GM19438 (cell line): ENCODE measurements at regions not wholly inside any gene's neighbourhood (a gene's known extent, or its start where the extent isn't known, plus 50 kb on each side); places are given as distances from the start of the nearest gene placed in this dataset.
"Not testable (repeated sequence)": the region's sequence is repeated elsewhere in the genome, so short reads cannot be mapped to it uniquely, and the experiment has no call there.

Source experiments
- ATAC-seq: cut with Tn5 transposase; IDR thresholded peaks from one replicate; pipeline ENCODE4 v1.9.1; 2021; ENCODE audit warnings: low read depth; ENCODE audit not compliant: unreplicated experiment

DNA sequence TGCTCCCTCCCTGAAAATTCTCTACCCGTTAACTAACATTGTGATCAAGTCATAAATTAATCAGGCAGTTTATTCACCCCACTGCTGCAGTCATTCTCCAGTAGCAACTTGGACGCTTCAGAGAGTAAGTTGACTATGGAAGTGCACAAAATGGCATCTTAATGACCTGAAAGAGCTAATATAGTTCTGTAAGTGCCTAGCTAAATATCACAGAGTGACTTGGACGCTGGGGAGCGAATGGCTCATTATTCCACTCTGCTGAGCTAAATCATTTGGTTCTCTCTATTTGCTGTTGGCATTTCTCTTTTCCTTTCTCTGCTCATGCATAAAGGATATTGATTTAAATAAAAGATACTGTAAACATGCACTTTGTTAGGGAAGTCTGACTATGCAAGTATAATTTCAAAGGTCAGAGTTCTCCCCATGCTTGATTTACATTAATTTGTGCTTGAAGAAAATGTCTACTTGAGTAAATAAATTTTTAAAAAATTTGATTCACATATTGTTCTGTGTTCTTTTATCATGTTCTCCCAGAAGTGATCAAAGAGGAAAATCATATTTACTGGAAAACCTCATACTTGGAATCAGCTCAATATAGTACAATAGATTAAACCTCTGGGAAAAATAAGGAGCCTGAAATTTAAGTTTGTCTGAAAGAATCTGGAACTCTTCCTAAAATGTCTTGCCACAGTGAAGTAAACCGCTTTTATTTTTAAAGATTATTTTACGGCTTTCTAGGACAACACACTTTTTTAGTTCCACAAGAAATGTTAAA, 169.5 kb upstream of the HAPLN1 start:
- no peak for ATAC-seq

- no peak for ATAC-seq
Measured at GRCh38 chr5:83877911-83878706, 157.5 kb upstream of the HAPLN1 start.

- no peak for ATAC-seq
Measured at GRCh38 chr5:83871533-83872395, 151.1 kb upstream of the HAPLN1 start.

- ATAC-seq, result no peak
Measured at GRCh38 chr5:83866181-83866580, 145.5 kb upstream of the HAPLN1 start.

GRCh38 chr5:83865579-83865978, 144.9 kb upstream of the HAPLN1 start:
- no peak for ATAC-seq

GRCh38 chr5:83864652-83865051, 144.0 kb upstream of the HAPLN1 start:
- ATAC-seq, result no peak

GRCh38 chr5:83857341-83857740, 136.7 kb upstream of the HAPLN1 start:
- no peak for ATAC-seq

DNA sequence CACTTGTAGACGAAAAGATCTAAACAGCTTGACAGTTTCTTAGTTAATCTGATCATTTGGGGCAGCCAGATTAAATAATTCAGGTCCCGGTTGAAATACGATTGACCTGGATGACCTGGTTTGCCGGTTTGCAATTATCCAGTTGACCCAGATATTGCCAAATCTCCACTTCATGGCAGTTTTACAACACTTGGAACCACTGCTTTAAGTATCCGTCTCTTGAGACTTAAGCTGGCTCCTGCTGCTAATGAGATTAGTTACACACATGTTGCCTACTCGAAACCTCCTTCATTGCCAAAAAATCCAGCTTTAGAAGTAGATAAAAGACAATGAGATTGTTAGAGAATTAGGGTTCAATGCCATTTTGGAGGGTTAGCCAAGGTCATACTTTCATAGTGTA, 136.2 kb upstream of the HAPLN1 start:
- no peak for ATAC-seq

- not testable (repeated sequence) for ATAC-seq
Measured at GRCh38 chr5:83850412-83850811, 129.8 kb upstream of the HAPLN1 start.

- ATAC-seq, result no peak
Measured at GRCh38 chr5:83848941-83849340, 128.3 kb upstream of the HAPLN1 start.

GRCh38 chr5:83846624-83847350, 126.1 kb upstream of the HAPLN1 start:
- no peak for ATAC-seq

- peak; percentile 98 for ATAC-seq
Measured at GRCh38 chr5:83844449-83845068, 123.9 kb upstream of the HAPLN1 start.

DNA sequence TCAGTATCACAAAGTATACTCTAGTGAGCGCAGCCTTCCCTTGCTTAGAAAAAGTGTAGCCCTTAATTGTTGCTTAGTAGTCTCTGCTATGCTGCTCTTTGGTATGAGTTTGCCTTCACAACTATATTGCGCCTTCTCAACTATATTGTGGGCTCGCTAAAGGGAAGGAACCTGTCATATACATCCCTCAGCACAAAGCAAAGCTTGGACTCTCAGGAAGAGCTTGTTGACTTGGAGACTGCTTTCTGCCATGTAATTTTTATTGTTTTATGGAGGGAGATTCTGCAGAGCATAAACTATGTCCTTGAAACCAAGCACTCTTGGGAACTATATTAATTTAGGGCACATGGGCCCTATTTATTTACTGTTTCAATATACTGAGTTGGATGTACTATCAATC, 119.1 kb upstream of the HAPLN1 start:
- ATAC-seq, result no peak

DNA sequence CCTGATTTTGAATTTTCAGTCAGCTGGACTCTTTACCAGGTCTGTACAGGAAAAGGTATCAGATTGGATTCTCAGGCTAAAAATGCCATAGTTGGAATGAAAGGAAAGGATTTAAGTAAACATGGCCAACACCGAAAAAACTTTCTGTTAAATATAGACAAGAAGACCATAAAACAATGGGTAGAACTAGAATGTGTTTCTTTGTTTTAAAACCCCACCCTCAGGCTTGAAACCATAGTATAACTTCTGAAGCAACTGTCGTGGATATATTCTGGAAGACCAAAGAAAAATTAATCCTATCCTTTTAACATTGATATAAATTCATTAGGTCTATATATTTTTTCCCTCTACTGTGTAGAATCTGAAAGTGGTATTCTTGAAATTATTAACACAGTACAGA, 118.6 kb upstream of the HAPLN1 start:
- ATAC-seq, result no peak

DNA sequence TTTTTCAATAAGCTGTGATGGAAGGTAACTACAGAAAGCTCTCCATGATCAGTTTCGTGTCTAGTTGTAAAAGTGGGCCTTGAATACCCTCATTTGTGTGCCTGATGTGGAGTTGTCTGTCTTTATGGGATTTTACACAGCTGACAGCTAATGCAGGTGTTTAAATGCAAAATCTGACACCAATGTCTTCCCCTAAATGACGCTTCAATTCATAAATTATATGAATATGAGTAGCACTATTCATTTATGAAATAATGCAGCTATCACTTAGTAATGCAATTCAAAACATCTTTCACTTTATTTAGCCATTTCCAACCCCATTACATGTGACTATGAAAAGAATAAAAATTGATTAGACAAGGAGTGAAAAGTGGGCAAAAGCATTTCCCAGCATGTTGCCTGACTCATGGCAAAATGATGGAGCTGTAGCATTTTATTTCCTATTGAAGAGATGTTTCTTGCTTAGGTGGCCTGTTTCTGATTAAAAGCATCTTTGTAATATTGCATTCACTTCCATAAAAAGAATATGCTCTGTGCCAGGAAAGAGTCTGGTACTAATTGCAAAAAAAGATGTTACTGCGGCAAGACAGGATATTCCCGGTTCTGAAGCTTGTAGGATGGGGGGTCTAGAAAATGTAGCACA, 116.7 kb upstream of the HAPLN1 start:
- ATAC-seq, result no peak

GRCh38 chr5:83834306-83834705, 113.7 kb upstream of the HAPLN1 start:
- ATAC-seq, result no peak

DNA sequence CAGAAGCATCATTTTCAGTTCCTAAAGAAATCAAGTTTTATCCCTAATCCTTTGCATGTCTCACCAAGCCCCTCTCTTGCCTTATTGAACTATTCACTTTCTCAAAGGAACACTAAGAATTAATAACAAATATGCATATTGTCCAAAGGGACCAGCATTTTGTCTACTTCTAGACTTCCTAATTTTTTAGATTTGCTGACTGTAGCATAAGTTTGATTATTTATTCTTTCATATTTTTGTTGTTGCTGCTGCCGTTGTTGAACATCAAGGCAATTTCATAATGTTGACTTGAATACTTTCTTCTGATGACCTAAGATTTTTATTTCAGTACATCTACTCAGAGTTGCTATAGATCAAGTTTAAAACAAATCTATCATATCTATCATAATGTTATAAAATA, 111.2 kb upstream of the HAPLN1 start:
- ATAC-seq, result no peak

DNA sequence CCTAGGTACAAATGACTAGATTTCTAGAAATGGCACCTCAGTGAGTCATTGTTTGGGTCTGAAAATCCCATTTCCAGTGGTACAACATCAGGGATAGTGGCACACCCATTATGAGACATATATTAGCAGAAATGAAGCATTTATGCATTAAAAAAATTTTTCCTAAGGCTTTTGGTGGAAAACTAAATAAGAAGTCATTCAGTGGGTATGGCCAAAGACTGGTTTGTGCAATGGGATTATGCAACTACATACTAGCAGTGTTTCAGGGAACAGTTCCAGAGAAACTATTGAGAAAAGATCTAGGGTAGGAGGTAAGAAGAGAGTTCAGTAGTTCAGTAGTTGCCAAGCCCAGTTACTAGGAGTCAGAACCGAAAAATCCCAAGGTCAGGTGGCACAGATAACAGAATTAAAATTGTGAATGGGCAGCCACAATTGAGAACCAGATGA, 106.5 kb upstream of the HAPLN1 start:
- no peak for ATAC-seq

DNA sequence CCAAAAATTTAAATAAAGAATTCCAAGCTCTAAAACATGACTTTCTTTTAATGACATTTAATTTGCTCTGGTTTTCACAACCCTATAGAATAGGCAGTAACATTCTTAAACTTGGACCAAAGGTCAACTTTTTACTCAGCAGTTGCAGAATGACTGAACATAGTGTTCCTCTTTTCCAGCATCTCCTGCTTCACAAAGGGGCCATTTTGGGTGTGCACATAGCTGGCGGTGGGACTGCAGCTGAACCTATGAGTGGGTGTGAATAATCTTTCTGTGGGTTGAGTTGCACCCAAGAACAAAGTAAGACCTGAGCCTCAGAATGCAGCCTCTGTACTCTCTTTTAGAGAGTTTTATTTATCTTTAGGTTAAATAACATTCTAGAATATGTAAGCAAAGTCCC, 96.9 kb upstream of the HAPLN1 start:
- ATAC-seq, result no peak
